ENCODE measurements at regions not wholly inside any gene's neighbourhood (a gene's known extent, or its start where the extent isn't known, plus 50 kb on each side); places are given as distances from the start of the nearest gene placed in this dataset.

- POLR2A ChIA-PET (ENCODE audit: unreplicated experiment) = no interaction called here
- no peak overlapping the region for H3K23ac ChIP-seq (ENCODE audit: low read depth, low read length)
- H2AK9ac ChIP-seq (replicated peaks; ENCODE audit: low read depth, low read length, poor library complexity) = no peak overlapping the region
- H3K9ac ChIP-seq (ENCODE audit: low read depth, low read length) = no peak overlapping the region
- no CpG with 5 or more reads among the region's 2 CpGs for WGBS, 2 experiments (ENCODE audit: extremely low coverage in 2 of 2, insufficient read length in 1 of 2)
- H3K4me3 ChIP-seq (ENCODE audit: insufficient read depth, low read depth, low read length) = no peak overlapping the region
- no peaks in the 10 kb centered on the region for H3K79me1 ChIP-seq (ENCODE audit: low read depth in 1 of 2, low read length in 2 of 2)
- in situ Hi-C loops (cut with MboI; ENCODE audit: low sequenced_read_pairs) (no loop called here), dilution Hi-C loops (cut with HindIII; ENCODE audit: low sequenced_read_pairs, unreplicated experiment) (no loop called here), intact Hi-C loops (cut with micrococcal nuclease) (no loop called here)
- no peaks in the 10 kb centered on the region for H3K4me1 ChIP-seq (ENCODE audit: control insufficient read depth, insufficient read depth, low read length)
- no peak overlapping the region for H2BK15ac ChIP-seq (ENCODE audit: low read depth, low read length)
- no TSS peak for BruUV-seq (replicated peaks)
- CTCF ChIA-PET = no interaction called here
- TF ChIP-seq ELK1 (IDR thresholded peaks at IDR 0.05; ENCODE audit: borderline replicate concordance, low read depth, low read length) = no peak
- no peak for TF ChIP-seq USF2 (IDR thresholded peaks at IDR 0.05; ENCODE audit: low read depth, low read length)
- TF ChIP-seq RAD21 (IDR thresholded peaks at IDR 0.05; ENCODE audit: low read length) = no peak
- no peak for TF ChIP-seq CHD1 (IDR thresholded peaks at IDR 0.05; ENCODE audit: low read depth, low read length)
- no peak for TF ChIP-seq MAZ (IDR thresholded peaks at IDR 0.05; ENCODE audit: borderline replicate concordance, low read depth, low read length)
- no peak for TF ChIP-seq MXI1 (IDR thresholded peaks at IDR 0.05; ENCODE audit: borderline replicate concordance, low read depth, low read length)
- no peak for TF ChIP-seq RCOR1 (IDR thresholded peaks at IDR 0.05; ENCODE audit: insufficient replicate concordance, low read length)
- no peak for TF ChIP-seq BHLHE40 (IDR thresholded peaks at IDR 0.05; ENCODE audit: low read depth, low read length)
- no peak for TF ChIP-seq MAFK (IDR thresholded peaks at IDR 0.05; ENCODE audit: low read depth, low read length)
- no peak for TF ChIP-seq POLR2A (IDR thresholded peaks at IDR 0.05; ENCODE audit: low read depth, low read length)
- TF ChIP-seq NFE2L2 (IDR thresholded peaks at IDR 0.05; ENCODE audit: low read depth, low read length) = no peak
- TF ChIP-seq FOS (IDR thresholded peaks at IDR 0.05; ENCODE audit: low read depth, low read length) = no peak
- no peak for TF ChIP-seq CEBPB (IDR thresholded peaks at IDR 0.05; ENCODE audit: low read depth, low read length)
- TF ChIP-seq SMC3 (IDR thresholded peaks at IDR 0.05; ENCODE audit: low read depth, low read length) = no peak
- TF ChIP-seq CTCF (conservative IDR thresholded peaks at IDR 0.05; ENCODE audit: low read depth, low read length) = no peak
- no peak for TF ChIP-seq RFX5 (IDR thresholded peaks at IDR 0.05; ENCODE audit: low read depth, low read length)
- no peak overlapping the region for H3K14ac ChIP-seq (replicated peaks; ENCODE audit: low read depth, low read length)
- no peaks in the 10 kb centered on the region for H4K20me1 ChIP-seq (ENCODE audit: insufficient read depth, low read length)
- H4K5ac ChIP-seq (ENCODE audit: low read depth, low read length) = no peak overlapping the region
- H3K18ac ChIP-seq (ENCODE audit: low read depth, low read length) = no peak overlapping the region
- H2BK5ac ChIP-seq (ENCODE audit: low read depth, low read length, poor library complexity, severe bottlenecking) = no peak overlapping the region
- no peak overlapping the region for H2AK5ac ChIP-seq (ENCODE audit: low read depth, low read length)
- H2AFZ ChIP-seq (replicated peaks; ENCODE audit: low read length, poor library complexity) = no peak overlapping the region
- H3K27me3 ChIP-seq (ENCODE audit: control insufficient read depth, insufficient read depth, low read length) = peaks cover 5% of the 10 kb centered on the region; the same call in 1 of the 2 replicates
- H4K8ac ChIP-seq (ENCODE audit: low read depth in 2 of 2, low read length in 2 of 2) = no peak overlapping the region
- H3K9me3 ChIP-seq (ENCODE audit: control insufficient read depth, insufficient read depth, low read length) = no peaks in the 10 kb centered on the region
- H3K56ac ChIP-seq (ENCODE audit: extremely low read depth, insufficient read depth, low read length) = no peak overlapping the region
- H2BK120ac ChIP-seq (ENCODE audit: low read depth, low read length) = no peak overlapping the region
- no peak overlapping the region for H2BK20ac ChIP-seq (ENCODE audit: low read depth, low read length)
- H3K36me3 ChIP-seq (ENCODE audit: control insufficient read depth, insufficient read depth, low read length) = no peaks in the 10 kb centered on the region
- H3K9me1 ChIP-seq (ENCODE audit: insufficient read depth, low read length) = no peaks in the 10 kb centered on the region
- no peak overlapping the region for H3K4me2 ChIP-seq (ENCODE audit: low read depth, low read length)
- H3K4ac ChIP-seq (ENCODE audit: low read depth, low read length) = no peak overlapping the region
- DNase-seq (peak; percentile 63), ATAC-seq (ENCODE audit: low read depth) (peak; percentile 70)
- no peak overlapping the region for H4K91ac ChIP-seq (ENCODE audit: insufficient read depth, low read depth, low read length)
- H3K27ac ChIP-seq (ENCODE audit: insufficient read depth, low read length) = no peak overlapping the region
These were observed 187.2 kb downstream of the SHQ1 start for GRCh38 chr3:72661115-72661457.

All from IMR-90 (cell line).